ENCODE measurements at regions not wholly inside any gene's neighbourhood (a gene's known extent, or its start where the extent isn't known, plus 50 kb on each side); places are given as distances from the start of the nearest gene placed in this dataset.

- TF ChIP-seq UBTF (CRISPR knock-in tag; IDR thresholded peaks at IDR 0.05) (peak; percentile 80; the same call in 1 of the 2 replicates), REPIN1 (CRISPR knock-in tag; IDR thresholded peaks at IDR 0.05; ENCODE audit: borderline replicate concordance, low read depth) (no peak; the same call in 1 of the 2 replicates), IKZF4 (CRISPR knock-in tag; IDR thresholded peaks at IDR 0.05; ENCODE audit: borderline replicate concordance, low read depth, not compliant biosample characterization) (peak; percentile 98), GLI4 (CRISPR knock-in tag; IDR thresholded peaks at IDR 0.05; ENCODE audit: borderline replicate concordance) (no peak; the same call in 1 of the 2 replicates), SALL2 (CRISPR knock-in tag; IDR thresholded peaks at IDR 0.05) (no peak), ZBTB8A (CRISPR knock-in tag; IDR thresholded peaks at IDR 0.05; ENCODE audit: borderline replicate concordance, low read depth) (no peak), ZNF749 (CRISPR knock-in tag; IDR thresholded peaks at IDR 0.05; ENCODE audit: borderline replicate concordance) (peak; percentile 99), ZBTB33 (CRISPR knock-in tag; IDR thresholded peaks at IDR 0.05) (peak; percentile 89; the same call in 1 of the 2 replicates), SALL1 (CRISPR knock-in tag; IDR thresholded peaks at IDR 0.05) (peak; percentile 100), ETS1 (CRISPR knock-in tag; IDR thresholded peaks at IDR 0.05) (peak; percentile 99), ZNF414 (CRISPR knock-in tag; IDR thresholded peaks at IDR 0.05) (peak; percentile 96), SOX13 (IDR thresholded peaks at IDR 0.05) (peak; percentile 98), SOX13 (CRISPR knock-in tag; conservative IDR thresholded peaks at IDR 0.05 in 1 of 2, IDR thresholded peaks at IDR 0.05 in 1 of 2) (peak in 1 of 2 experiments; percentile 98; a peak in 3 of 4 replicates), PAWR (CRISPR knock-in tag; IDR thresholded peaks at IDR 0.05; ENCODE audit: borderline replicate concordance) (peak; percentile 83; the same call in 1 of the 2 replicates), PCBP2 (optimal IDR thresholded peaks at IDR 0.05; ENCODE audit: low read depth, low read length, poor library complexity, severe bottlenecking) (no peak), E2F2 (CRISPR knock-in tag; IDR thresholded peaks at IDR 0.05; ENCODE audit: borderline replicate concordance) (no peak; the same call in 1 of the 2 replicates), ARID3A (IDR thresholded peaks at IDR 0.05; ENCODE audit: low read depth, low read length) (peak; percentile 12; the same call in 1 of the 2 replicates), TBX3 (IDR thresholded peaks at IDR 0.05; ENCODE audit: borderline replicate concordance) (peak; percentile 99)
Measured at GRCh38 chr14:34043627-34044372, 92.9 kb upstream of the EGLN3 start (continued).

All from HepG2 (cell line).